ENCODE measurements at regions not wholly inside any gene's neighbourhood (a gene's known extent, or its start where the extent isn't known, plus 50 kb on each side); places are given as distances from the start of the nearest gene placed in this dataset.

GRCh38 chrX:110432091-110432905, 73.7 kb downstream of the RTL9 start:
- no peak for DNase-seq

DNA sequence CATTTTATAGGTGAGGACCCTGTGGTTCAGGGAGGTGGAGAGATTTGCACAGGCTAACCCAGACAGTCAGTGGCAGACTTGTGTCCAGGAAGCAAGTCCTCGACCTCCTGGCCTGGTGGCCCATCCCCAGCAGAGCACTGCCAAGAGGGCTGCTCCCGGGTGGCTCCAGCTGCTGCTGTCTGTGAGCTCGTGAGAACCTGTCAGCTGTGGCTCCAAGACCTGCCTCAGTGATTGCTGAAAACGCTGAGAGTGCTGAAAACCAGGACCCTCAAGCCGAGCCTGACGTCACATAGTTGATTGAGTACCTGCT, 74.2 kb downstream of the RTL9 start:
- DNase-seq: no peak

- DNase-seq: no peak
These were observed 76.5 kb downstream of the RTL9 start for GRCh38 chrX:110435196-110435595.

DNA sequence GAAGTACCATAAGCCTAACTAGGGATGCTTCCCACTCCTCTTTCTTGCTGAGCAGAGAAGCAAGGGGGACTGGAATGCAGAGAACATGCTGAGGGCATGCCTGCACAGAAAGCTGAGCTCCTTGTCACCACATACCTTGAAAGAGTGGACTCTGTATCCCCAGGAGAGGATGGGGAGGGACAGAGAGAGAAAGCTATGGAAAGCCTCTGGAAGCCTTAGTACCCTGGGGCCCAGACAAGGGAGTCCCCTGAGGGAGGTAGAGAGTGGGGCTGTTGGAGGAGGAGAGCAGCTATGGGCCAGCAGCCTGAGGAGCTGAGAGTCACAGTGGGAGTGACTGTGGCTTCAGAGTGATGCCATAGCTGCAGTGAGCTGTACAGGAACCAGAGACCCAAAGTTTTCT, 77.9 kb downstream of the RTL9 start:
- DNase-seq: no peak

GRCh38 chrX:110437686-110438085, 79.0 kb downstream of the RTL9 start:
- no peak for DNase-seq

GRCh38 chrX:110440016-110440805, 81.6 kb downstream of the RTL9 start:
- no peak for DNase-seq

DNA sequence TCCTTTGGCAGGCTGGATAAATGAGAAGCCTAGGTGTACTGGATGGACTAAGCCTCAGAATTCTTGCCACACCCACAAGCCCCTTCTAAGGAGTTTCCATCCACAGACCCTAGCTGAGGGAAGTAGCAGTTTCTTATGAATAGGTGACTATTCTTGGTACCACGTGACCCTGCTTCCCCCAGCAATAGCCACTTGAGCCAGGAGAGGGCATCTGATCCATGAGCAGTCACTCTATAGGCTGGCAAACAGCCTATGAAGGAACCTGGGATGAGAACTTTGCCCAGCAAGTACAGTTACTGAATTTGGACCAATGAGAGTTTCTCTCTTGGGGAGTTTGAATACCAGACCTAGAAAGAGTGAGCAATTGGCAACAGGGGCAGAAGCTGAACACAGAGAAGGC, 84.0 kb downstream of the RTL9 start:
- peak; percentile 1 for DNase-seq

- DNase-seq: no peak
These were observed 86.3 kb downstream of the RTL9 start for GRCh38 chrX:110444996-110445395.

DNA sequence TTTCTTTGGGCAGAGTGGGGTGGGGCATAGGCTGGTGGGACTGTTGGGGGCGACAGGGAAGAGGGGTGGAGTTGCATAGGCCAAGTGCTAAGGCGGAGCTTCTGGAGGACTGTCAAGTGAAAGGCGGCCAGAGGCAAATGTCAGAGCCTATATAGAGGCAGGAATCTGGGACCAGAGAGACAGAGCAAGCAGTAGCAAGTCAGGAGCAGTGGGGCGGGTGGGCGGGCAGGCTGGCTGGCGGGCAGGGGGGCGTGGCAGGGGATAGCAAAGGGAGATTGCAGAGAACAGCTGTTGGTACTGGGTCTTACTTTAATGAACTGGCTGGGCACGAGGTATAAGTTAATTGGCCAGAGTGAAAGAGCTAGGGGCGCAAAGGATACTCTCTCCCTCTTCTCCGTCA, 89.8 kb downstream of the RTL9 start:
- no peak for DNase-seq

- no peak for DNase-seq
These were observed 90.7 kb downstream of the RTL9 start for GRCh38 chrX:110449312-110449711.

GRCh38 chrX:110450050-110450449, 91.4 kb downstream of the RTL9 start:
- DNase-seq: peak; percentile 29

DNA sequence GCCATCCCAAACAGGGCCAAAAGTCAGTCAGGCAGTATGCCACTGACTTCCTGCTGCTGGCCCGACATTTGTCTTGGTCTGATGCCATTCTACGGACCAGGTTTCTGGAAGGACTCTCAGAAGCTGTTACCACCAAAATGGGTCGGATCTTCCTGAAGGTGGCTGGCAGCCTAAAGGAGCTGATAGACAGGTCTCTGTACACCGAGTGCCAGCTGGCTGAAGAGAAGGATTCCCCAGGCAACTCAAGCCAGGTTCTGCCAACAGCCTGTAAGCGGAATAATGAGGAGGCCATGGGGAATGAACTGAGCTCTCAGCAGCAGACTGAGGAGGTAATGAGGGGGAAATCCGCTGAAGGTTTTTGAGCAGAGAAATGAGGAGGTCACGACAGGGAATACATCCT, 95.7 kb downstream of the RTL9 start:
- no peak for DNase-seq

DNA sequence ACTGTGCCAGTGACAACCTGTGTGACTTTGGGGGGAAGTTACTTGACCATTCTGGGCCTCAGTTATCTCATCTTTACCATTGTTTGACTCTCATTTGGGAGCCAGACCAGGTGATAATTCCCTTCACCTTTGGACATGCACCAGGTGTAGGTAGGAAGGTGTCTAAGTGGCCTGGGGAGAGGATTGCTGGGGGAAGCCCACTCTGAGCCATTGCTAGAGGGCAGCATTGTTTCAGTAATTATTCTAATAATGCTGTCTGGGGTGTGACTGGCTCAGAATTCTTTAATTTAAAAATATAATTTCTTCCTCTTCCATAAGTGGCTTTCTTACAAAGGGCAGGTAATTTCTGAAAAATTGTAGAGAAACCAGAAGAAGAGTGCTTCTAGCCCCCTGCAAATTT, 104.3 kb downstream of the RTL9 start:
- peak; percentile 0 for DNase-seq

DNA sequence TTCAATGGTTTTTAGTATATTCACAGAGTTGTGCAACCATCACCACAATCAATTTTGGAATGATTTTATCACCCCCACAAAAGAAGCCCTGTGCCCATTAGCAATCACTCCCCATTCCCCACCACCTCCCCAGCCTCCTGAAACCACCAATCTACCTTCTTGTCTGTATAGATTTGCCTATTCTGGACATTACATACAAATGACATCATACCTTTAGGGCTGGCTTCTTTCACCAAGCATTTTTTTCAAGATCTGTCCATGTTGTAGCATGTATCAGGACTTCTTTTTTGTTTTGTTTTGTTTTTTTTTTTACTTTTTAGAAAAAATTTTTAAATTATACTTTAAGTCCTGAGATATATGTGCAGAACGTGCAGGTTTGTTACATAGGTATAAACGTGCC, 108.1 kb downstream of the RTL9 start:
- DNase-seq: no peak

DNA sequence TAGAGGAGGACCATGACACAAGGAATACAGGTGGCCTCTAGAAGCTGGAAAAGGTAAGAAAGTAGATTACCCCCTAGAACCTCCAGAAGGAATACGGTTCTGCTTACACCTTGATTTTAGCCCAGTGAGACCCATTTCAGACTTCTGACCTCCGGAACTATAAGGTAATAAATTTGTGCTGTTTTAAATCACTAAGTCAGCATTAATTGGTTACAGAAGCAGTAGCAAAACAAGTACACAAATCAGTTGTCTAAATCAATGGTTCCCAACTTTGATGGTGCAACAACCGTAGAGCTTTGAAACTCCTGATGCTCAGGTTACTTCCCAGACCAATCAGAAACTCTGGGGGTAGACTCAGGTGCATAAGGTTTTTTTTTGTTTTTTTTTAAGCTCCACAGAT, 113.6 kb downstream of the RTL9 start:
- DNase-seq: no peak

GRCh38 chrX:110477593-110478228, 119.1 kb downstream of the RTL9 start:
- no peak for DNase-seq

DNA sequence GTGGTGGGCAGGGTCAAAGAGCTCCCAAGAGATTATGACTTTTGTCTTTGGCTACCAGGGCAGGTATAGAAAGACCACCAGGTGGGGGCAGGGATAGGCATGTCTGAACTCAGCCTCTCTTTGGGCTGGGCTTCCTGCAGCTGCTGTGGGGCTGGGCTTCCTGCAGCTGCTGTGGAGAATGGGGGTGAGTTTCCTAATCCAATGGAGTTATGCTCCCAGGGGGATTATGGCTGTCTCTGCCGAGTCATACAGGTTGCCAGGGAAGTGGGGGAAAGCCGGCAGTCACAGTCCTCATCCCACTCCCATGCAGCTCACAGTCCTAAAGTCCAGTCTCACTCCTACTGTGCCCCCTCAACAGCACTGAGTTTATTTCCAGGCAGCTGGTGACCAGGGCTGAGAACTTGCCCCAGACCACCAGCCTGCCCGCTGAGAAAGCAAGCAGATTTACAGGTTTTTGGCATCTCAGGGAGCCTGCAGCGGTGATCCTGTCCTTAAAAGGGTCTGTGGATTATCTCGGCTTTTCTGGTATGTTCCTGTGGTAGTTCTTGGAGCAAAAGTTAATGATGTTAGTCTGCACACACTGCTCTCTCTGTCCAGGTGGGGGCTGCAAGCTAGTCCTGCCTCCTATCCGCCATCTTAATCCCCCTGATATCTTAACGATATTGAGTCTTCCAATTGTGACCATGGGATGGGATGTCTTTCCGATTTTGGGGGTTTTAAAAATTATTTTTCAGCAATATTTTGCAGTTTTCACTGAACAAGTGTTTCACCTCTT, 133.4 kb downstream of the RTL9 start:
- peak; percentile 12 for DNase-seq

DNA sequence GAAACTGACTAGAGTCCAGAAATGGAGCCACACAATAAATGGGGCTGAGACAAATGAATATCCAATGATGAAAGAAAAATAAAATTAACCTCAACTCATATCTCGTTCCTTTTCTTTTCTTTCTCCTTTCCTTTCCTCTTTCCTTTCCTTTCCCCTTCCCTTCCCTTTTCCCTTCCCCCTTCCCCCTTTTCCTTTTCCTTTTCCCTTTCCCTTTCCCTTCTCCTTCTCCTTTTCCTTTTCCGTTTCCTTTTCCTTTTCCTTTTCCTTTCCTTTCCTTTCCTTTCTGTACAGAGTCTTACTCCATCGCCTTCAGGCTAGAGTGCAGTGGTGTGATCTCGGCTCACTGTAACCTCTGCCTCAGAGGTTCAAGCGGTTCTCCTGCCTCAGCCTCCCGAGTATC, 146.3 kb downstream of the RTL9 start:
- no peak for DNase-seq

- DNase-seq: no peak
These were observed 151.3 kb downstream of the RTL9 start for GRCh38 chrX:110509755-110510532.

GRCh38 chrX:110511238-110511637, 152.6 kb downstream of the RTL9 start:
- no peak for DNase-seq

DNA sequence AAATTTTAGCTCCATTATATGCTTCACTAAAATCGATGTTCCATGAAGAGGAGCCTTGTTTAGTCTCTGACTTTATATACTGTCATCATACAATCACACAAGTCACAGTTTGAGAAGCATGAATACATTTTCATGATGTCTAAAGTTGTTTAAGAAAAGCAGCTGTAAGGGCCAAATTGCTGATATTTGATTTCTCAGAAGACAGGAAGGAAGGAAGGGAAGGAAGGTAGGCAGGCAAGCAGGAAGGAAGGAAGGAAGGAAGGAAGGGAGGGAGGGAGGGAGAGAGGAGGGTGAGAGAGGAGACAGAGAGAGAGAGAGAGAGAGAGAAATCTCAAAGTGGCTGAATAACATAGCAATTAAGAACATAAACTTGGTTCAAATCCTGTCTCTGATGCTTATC, 153.7 kb downstream of the RTL9 start:
- no peak for DNase-seq

- no peak for DNase-seq
These were observed 155.9 kb downstream of the RTL9 start for GRCh38 chrX:110514509-110514908.

DNA sequence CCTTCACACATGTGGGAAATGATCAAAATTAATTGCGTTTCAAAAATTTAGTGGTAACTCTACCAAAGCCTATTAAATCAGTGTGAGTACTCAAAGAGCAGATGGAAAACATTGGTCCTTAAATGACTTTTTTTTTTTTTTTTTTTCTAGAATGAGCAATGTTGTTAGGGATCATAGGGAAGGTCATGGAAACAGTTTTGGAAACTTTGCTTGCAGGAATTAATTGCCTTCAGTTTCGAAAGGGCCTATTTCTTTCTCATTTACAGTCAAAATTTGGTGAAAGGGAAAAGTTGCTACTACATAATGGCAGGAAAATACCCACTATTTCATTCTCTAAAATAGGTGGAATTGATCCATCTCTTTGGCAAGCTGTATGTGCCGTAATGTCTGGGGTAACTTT, 160.9 kb downstream of the RTL9 start:
- no peak for DNase-seq
